Heart right ventricle (tissue), 16 donors: ENCODE measurements at regions not wholly inside any gene's neighbourhood (a gene's known extent, or its start where the extent isn't known, plus 50 kb on each side); places are given as distances from the start of the nearest gene placed in this dataset.

Experiments
- ATAC-seq, 8 donors: fragments of 200-7000 bp; cut with Tn5 transposase; one replicate each; pipeline ENCODE4 v1.9.1; 2020; ENCODE audit warnings: mild to moderate bottlenecking in 8 of 8, moderate library complexity in 8 of 8, moderate number of reproducible peaks in 1 of 8
- DNase-seq, 2 donors: peaks; one replicate each; pipeline ENCODE4 v3.0.0-alpha.2; 2020
- H3K27ac ChIP-seq, 10 donors: fragments of 200-600 bp; sonication (generic) in 2 of 10; one replicate each; pipeline versions ENCODE4 v1.5.0 to v1.8.0; 2020 to 2022; ENCODE audit warnings: mild to moderate bottlenecking in 3 of 10
- H3K27me3 ChIP-seq, 7 donors: fragments of 200-600 bp; one replicate each; pipeline ENCODE4 v1.8.0; 2021 to 2022; ENCODE audit warnings: mild to moderate bottlenecking in 2 of 7
- H3K36me3 ChIP-seq, 9 donors: fragments of 200-600 bp; sonication (generic) in 1 of 9; one replicate each; pipeline versions ENCODE4 v1.5.0 to v1.8.0; 2020 to 2022; ENCODE audit warnings: mild to moderate bottlenecking in 2 of 9
- H3K4me1 ChIP-seq, 9 donors: fragments of 200-600 bp; sonication (generic) in 1 of 9; one replicate each; pipeline versions ENCODE4 v1.5.0 to v1.8.0; 2020 to 2022; ENCODE audit warnings: mild to moderate bottlenecking in 4 of 9
- H3K4me3 ChIP-seq, 10 donors: fragments of 200-600 bp; sonication (generic) in 2 of 10; one replicate each; pipeline versions ENCODE4 v1.5.0 to v1.8.0; 2020 to 2022; ENCODE audit warnings: mild to moderate bottlenecking in 7 of 10, moderate library complexity in 2 of 10
- H3K9me3 ChIP-seq, 11 donors: fragments of 200-600 bp in 10 of 11; sonication (generic) in 2 of 11; one replicate each; pipeline versions ENCODE4 v1.5.0 to v1.8.0; 2013 to 2022; ENCODE audit warnings: mild to moderate bottlenecking in 2 of 11, control low read depth in 1 of 11, moderate library complexity in 1 of 11
- CTCF ChIP-seq, 9 donors: fragments of 200-600 bp; sonication (generic) in 2 of 9; IDR thresholded peaks; one replicate each; pipeline versions ENCODE4 v1.5.0 to v1.8.0; 2021 to 2022; ENCODE audit warnings: antibody characterized with exemption in 9 of 9, mild to moderate bottlenecking in 5 of 9, moderate library complexity in 1 of 9
- WGBS, 2 donors: extraction: QIAGEN DNeasy Blood & Tissue Kit; methylation state at CpG; one replicate each; pipeline ENCODE4 v1.1.7; 2013; ENCODE audit warnings: inconsistent platforms in 1 of 2; 5-methylcytosine and 5-hydroxymethylcytosine counted together
- intact Hi-C, 10 donors: fragments of 100-400 bp; cut with DNase I; formaldehyde crosslinking; loops; one replicate each; pipeline versions ENCODE4 v1.11.1 to v1.14.2; 2022
- donor health status: Arrhythmogenic right ventricular cardiomyopathy.
- donor health status: ischemic (EF 13 %, LVEDD 7.1; RV severe dilation, severe dysfunction).
- donor health status: healthy with polysubstance abuse.
- donor health status: DM: no; HTN: yes; CAD: no.
- donor health status: DM: no; HTN: no; CAD: no.
- donor health status: ischemic (EF 25% LVEDD 6.9; RV normal size, moderate dysfunction).
- donor health status: ischemic (EF 25% LVEDD 5.7; RV mildly dilated, moderate dysfunction).
- donor health status: healthy.
- donor health status: DM: yes; HTN: yes; CAD: no.
- donor health status: Ischemic cardiomyopathy.
- donor health status: ischemic (EF 35%, LVEDD 5.7; RV mildly dilated, moderate dysfunction).
- donor health status: nonischemic (EF 11% LVEDD 7.7; RV severe dilation, severe dysfunction).
- donor health status: DM: yes; HTN: yes; CAD: no.
- donor health status: PGD.
- donor health status: ischemic (EF 29% LVEDD 5.4; RV normal size, mild dysfunction).
- donor health status: nonischemic (EF 23%, LVEDD 6.1; RV moderate dilation, normal function).

GRCh38 chr16:35664091-35664693, 2204.8 kb downstream of the TP53TG3F start:
- ATAC-seq (no peak), DNase-seq (no peak)
- H3K36me3 ChIP-seq, result no peaks in the 10 kb centered on the region
- H3K9me3 ChIP-seq, result peaks cover 0 to 63% (median 0%) of the 10 kb centered on the region in 11 donors
- H3K4me1 ChIP-seq, result no peaks in the 10 kb centered on the region
- intact Hi-C loops, result no loop called here
- no peak overlapping the region for H3K27ac ChIP-seq
- H3K27me3 ChIP-seq, result no peaks in the 10 kb centered on the region
- H3K4me3 ChIP-seq, result no peak overlapping the region
- TF ChIP-seq CTCF (IDR thresholded peaks at IDR 0.05), result no peak
- WGBS, 2 donors, result 66 to 75% methylated on average over 3 of the region's 3 CpGs

- 56 to 57% methylated on average over 4 of the region's 4 CpGs for WGBS, 2 donors
- Histone ChIP-seq H3K4me3 (no peak overlapping the region), H3K27ac (no peak overlapping the region), H3K36me3 (no peaks in the 10 kb centered on the region), H3K27me3 (no peaks in the 10 kb centered on the region), H3K4me1 (peaks cover 0 to 22% (median 5%) of the 10 kb centered on the region in 9 donors), H3K9me3 (peaks cover 0 to 95% (median 0%) of the 10 kb centered on the region in 11 donors)
- intact Hi-C loops, result no loop called here
- ATAC-seq (no peak), DNase-seq (no peak)
- no peak for TF ChIP-seq CTCF (IDR thresholded peaks at IDR 0.05)
Observed at GRCh38 chr16:35685085-35685484, 2225.7 kb downstream of the TP53TG3F start.

- Histone ChIP-seq H3K36me3 (no peaks in the 10 kb centered on the region), H3K27ac (peak overlapping the region in 1 of 10 donors; percentile 27), H3K9me3 (peaks cover 0 to 93% (median 2%) of the 10 kb centered on the region in 11 donors), H3K4me1 (peaks cover 0 to 22% (median 5%) of the 10 kb centered on the region in 9 donors), H3K27me3 (no peaks in the 10 kb centered on the region), H3K4me3 (no peak overlapping the region)
- intact Hi-C loops, result no loop called here
- ATAC-seq (peak in 7 of 8 donors; percentile 20 to 81 (median 66)), DNase-seq (no peak)
- WGBS, 2 donors, result 56 to 58% methylated on average over 3 of the region's 3 CpGs
- TF ChIP-seq CTCF (IDR thresholded peaks at IDR 0.05), result no peak
Observed at GRCh38 chr16:35686595-35686994, 2227.2 kb downstream of the TP53TG3F start.

- Histone ChIP-seq H3K36me3 (no peaks in the 10 kb centered on the region), H3K4me3 (no peak overlapping the region), H3K9me3 (peaks cover 0 to 89% (median 2%) of the 10 kb centered on the region in 11 donors), H3K27me3 (no peaks in the 10 kb centered on the region), H3K4me1 (peaks cover 0 to 22% (median 5%) of the 10 kb centered on the region in 9 donors), H3K27ac (peak overlapping the region in 2 of 10 donors; percentile 27 to 44)
- TF ChIP-seq CTCF (IDR thresholded peaks at IDR 0.05), result no peak
- ATAC-seq (peak in 3 of 8 donors; percentile 10 to 43 (median 18)), DNase-seq (no peak)
- intact Hi-C loops, result no loop called here
- 44 to 58% methylated on average over 7 of the region's 7 CpGs for WGBS, 2 donors
Observed at GRCh38 chr16:35687071-35687470, 2227.7 kb downstream of the TP53TG3F start.
